C4-2B (cell line): ENCODE measurements at regions not wholly inside any gene's neighbourhood (a gene's known extent, or its start where the extent isn't known, plus 50 kb on each side); places are given as distances from the start of the nearest gene placed in this dataset.

Source experiments
- H3K27ac ChIP-seq: fragments of 450-650 bp; 2 replicates; pipeline ENCODE4 v1.5.1; 2017
- CTCF ChIP-seq: fragments of 450-650 bp; conservative IDR thresholded peaks from 2 replicates; pipeline ENCODE4 v1.5.1; 2017; ENCODE audit warnings: mild to moderate bottlenecking
- ZFX ChIP-seq: fragments of 450-650 bp; IDR thresholded peaks from 2 replicates; pipeline ENCODE4 v1.6.1; 2017

GRCh38 chr13:74070513-74070912, 63.7 kb downstream of the KLF12 start:
- no peak overlapping the region for H3K27ac ChIP-seq
- TF ChIP-seq CTCF, result no peak
- no peak for TF ChIP-seq ZFX

- TF ChIP-seq CTCF, result no peak
- TF ChIP-seq ZFX, result no peak
- H3K27ac ChIP-seq, result no peak overlapping the region
Measured at GRCh38 chr13:74070065-74070464, 64.1 kb downstream of the KLF12 start.

GRCh38 chr13:74068471-74068870, 65.7 kb downstream of the KLF12 start:
- H3K27ac ChIP-seq, result no peak overlapping the region
- TF ChIP-seq CTCF, result no peak
- TF ChIP-seq ZFX, result no peak

GRCh38 chr13:74067818-74068217, 66.4 kb downstream of the KLF12 start:
- no peak overlapping the region for H3K27ac ChIP-seq
- TF ChIP-seq CTCF (no peak), ZFX (no peak)

GRCh38 chr13:74066937-74067336, 67.3 kb downstream of the KLF12 start:
- H3K27ac ChIP-seq, result no peak overlapping the region
- TF ChIP-seq CTCF, result no peak
- no peak for TF ChIP-seq ZFX

GRCh38 chr13:74064805-74065312, 69.3 kb downstream of the KLF12 start:
- H3K27ac ChIP-seq, result no peak overlapping the region
- TF ChIP-seq CTCF (no peak), ZFX (no peak)

- TF ChIP-seq ZFX (no peak), CTCF (no peak)
- H3K27ac ChIP-seq, result no peak overlapping the region
Measured at GRCh38 chr13:74063533-74064100, 70.6 kb downstream of the KLF12 start.
